SK-N-SH (cell line): ENCODE measurements at regions not wholly inside any gene's neighbourhood (a gene's known extent, or its start where the extent isn't known, plus 50 kb on each side); places are given as distances from the start of the nearest gene placed in this dataset.

Experiments used
- EZH2phosphoT487 ChIP-seq: fragments of 200-600 bp; sonication (generic); IDR thresholded peaks from 2 replicates; pipeline ENCODE4 v1.6.1; 2017; ENCODE audit warnings: low read depth, mixed run types, mild to moderate bottlenecking, antibody characterized with exemption, moderate library complexity, borderline replicate concordance
- FOSL2 ChIP-seq: IDR thresholded peaks from 2 replicates; pipeline ENCODE4 v1.4.0; 2012; ENCODE audit warnings: low read depth, mild to moderate bottlenecking, moderate library complexity, borderline replicate concordance
- RCOR1 ChIP-seq: fragments of 150-350 bp; IDR thresholded peaks from 2 replicates; pipeline ENCODE4 v1.6.1; 2017; ENCODE audit warnings: antibody characterized with exemption, low read length
- RFX5 ChIP-seq: IDR thresholded peaks from 2 replicates; pipeline ENCODE4 v1.6.1; 2012; ENCODE audit warnings: mild to moderate bottlenecking, improper control_type of control experiment, low read length
- TAF1 ChIP-seq: IDR thresholded peaks from 2 replicates; pipeline ENCODE4 v1.6.1; 2012; ENCODE audit warnings: low read depth, mild to moderate bottlenecking, low read length, moderate library complexity, borderline replicate concordance
- TCF12 ChIP-seq: IDR thresholded peaks from 2 replicates; pipeline ENCODE4 v1.4.0; 2012
- TEAD4 ChIP-seq: IDR thresholded peaks from 2 replicates; pipeline ENCODE4 v1.4.0; 2012; ENCODE audit warnings: mild to moderate bottlenecking, borderline replicate concordance; ENCODE audit not compliant: insufficient read depth
- TF ChIP-seq, protein P1 (sequence below): fragments of 200-600 bp; sonication (generic); IDR thresholded peaks from 2 replicates; pipeline ENCODE4 v1.6.1; 2017; ENCODE audit warnings: antibody characterized with exemption, mild to moderate bottlenecking, moderate library complexity
- TF ChIP-seq, protein P2 (sequence below): IDR thresholded peaks from 2 replicates; pipeline ENCODE4 v1.4.0; 2012; ENCODE audit warnings: low read depth, borderline replicate concordance
- TF ChIP-seq, protein P3 (sequence below): fragments of 150-350 bp; IDR thresholded peaks from 2 replicates; pipeline ENCODE4 v1.6.1; 2017; ENCODE audit warnings: antibody characterized with exemption, low read length, low read depth, borderline replicate concordance
- TF ChIP-seq, protein P4 (sequence below): IDR thresholded peaks from 2 replicates; pipeline ENCODE4 v1.4.0; 2012; ENCODE audit warnings: low read depth
- TF ChIP-seq, protein P5 (sequence below): IDR thresholded peaks from 2 replicates; pipeline ENCODE4; 2012
- TF ChIP-seq, protein P6 (sequence below): fragments of 150-350 bp; IDR thresholded peaks from 2 replicates; pipeline ENCODE4 v1.6.1; 2016; ENCODE audit warnings: mild to moderate bottlenecking, low read depth, low read length

DNA sequence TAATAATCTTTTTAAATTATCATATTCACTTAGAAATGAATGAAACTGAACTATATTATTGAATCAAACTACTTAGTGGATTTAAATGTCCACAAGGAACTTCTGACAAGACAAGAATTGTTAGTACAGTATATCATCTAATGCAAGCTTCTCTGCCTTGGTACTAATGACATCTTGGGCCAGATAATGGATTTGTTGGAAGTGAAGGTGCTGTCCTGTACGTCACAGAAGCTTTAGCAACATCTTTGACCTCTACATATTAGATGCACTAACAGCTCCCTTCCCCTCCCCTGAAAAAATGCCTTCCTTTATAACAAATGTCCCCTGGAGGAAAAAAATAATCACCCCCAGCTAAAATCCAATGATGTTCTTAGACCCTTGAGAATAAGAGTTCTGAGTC lies 695.8 kb upstream of the EYS start:
- no peak for TF ChIP-seq FOSL2
- TF ChIP-seq, protein P1, sequence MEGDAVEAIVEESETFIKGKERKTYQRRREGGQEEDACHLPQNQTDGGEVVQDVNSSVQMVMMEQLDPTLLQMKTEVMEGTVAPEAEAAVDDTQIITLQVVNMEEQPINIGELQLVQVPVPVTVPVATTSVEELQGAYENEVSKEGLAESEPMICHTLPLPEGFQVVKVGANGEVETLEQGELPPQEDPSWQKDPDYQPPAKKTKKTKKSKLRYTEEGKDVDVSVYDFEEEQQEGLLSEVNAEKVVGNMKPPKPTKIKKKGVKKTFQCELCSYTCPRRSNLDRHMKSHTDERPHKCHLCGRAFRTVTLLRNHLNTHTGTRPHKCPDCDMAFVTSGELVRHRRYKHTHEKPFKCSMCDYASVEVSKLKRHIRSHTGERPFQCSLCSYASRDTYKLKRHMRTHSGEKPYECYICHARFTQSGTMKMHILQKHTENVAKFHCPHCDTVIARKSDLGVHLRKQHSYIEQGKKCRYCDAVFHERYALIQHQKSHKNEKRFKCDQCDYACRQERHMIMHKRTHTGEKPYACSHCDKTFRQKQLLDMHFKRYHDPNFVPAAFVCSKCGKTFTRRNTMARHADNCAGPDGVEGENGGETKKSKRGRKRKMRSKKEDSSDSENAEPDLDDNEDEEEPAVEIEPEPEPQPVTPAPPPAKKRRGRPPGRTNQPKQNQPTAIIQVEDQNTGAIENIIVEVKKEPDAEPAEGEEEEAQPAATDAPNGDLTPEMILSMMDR: no peak
- TF ChIP-seq, protein P2, sequence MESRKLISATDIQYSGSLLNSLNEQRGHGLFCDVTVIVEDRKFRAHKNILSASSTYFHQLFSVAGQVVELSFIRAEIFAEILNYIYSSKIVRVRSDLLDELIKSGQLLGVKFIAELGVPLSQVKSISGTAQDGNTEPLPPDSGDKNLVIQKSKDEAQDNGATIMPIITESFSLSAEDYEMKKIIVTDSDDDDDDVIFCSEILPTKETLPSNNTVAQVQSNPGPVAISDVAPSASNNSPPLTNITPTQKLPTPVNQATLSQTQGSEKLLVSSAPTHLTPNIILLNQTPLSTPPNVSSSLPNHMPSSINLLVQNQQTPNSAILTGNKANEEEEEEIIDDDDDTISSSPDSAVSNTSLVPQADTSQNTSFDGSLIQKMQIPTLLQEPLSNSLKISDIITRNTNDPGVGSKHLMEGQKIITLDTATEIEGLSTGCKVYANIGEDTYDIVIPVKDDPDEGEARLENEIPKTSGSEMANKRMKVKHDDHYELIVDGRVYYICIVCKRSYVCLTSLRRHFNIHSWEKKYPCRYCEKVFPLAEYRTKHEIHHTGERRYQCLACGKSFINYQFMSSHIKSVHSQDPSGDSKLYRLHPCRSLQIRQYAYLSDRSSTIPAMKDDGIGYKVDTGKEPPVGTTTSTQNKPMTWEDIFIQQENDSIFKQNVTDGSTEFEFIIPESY: no peak
- no peak for TF ChIP-seq RFX5
- TF ChIP-seq, protein P3, sequence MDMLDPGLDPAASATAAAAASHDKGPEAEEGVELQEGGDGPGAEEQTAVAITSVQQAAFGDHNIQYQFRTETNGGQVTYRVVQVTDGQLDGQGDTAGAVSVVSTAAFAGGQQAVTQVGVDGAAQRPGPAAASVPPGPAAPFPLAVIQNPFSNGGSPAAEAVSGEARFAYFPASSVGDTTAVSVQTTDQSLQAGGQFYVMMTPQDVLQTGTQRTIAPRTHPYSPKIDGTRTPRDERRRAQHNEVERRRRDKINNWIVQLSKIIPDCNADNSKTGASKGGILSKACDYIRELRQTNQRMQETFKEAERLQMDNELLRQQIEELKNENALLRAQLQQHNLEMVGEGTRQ: no peak
- TF ChIP-seq, protein P4, sequence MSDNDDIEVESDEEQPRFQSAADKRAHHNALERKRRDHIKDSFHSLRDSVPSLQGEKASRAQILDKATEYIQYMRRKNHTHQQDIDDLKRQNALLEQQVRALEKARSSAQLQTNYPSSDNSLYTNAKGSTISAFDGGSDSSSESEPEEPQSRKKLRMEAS: no peak
- no peak for TF ChIP-seq RCOR1
- TF ChIP-seq, protein P5, sequence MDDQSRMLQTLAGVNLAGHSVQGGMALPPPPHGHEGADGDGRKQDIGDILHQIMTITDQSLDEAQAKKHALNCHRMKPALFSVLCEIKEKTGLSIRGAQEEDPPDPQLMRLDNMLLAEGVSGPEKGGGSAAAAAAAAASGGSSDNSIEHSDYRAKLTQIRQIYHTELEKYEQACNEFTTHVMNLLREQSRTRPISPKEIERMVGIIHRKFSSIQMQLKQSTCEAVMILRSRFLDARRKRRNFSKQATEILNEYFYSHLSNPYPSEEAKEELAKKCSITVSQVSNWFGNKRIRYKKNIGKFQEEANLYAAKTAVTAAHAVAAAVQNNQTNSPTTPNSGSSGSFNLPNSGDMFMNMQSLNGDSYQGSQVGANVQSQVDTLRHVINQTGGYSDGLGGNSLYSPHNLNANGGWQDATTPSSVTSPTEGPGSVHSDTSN: no peak
- no peak for TF ChIP-seq TEAD4
- TF ChIP-seq, protein P6, sequence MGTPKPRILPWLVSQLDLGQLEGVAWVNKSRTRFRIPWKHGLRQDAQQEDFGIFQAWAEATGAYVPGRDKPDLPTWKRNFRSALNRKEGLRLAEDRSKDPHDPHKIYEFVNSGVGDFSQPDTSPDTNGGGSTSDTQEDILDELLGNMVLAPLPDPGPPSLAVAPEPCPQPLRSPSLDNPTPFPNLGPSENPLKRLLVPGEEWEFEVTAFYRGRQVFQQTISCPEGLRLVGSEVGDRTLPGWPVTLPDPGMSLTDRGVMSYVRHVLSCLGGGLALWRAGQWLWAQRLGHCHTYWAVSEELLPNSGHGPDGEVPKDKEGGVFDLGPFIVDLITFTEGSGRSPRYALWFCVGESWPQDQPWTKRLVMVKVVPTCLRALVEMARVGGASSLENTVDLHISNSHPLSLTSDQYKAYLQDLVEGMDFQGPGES: no peak
- no peak for TF ChIP-seq TAF1
- TF ChIP-seq TCF12: no peak
- no peak for TF ChIP-seq EZH2phosphoT487
